GM21576 (cell line): ENCODE measurements at regions not wholly inside any gene's neighbourhood (a gene's known extent, or its start where the extent isn't known, plus 50 kb on each side); places are given as distances from the start of the nearest gene placed in this dataset.
"Not testable (repeated sequence)": the region's sequence is repeated elsewhere in the genome, so short reads cannot be mapped to it uniquely, and the experiment has no call there.

Experiments used
- ATAC-seq: cut with Tn5 transposase; IDR thresholded peaks from one replicate; pipeline ENCODE4 v1.9.1; 2021; ENCODE audit warnings: mild to moderate bottlenecking, moderate library complexity; ENCODE audit not compliant: unreplicated experiment

GRCh38 chr7:51860305-51860704 is 543.7 kb upstream of the COBL start:
- ATAC-seq = no peak

GRCh38 chr7:51850126-51850525 is 533.5 kb upstream of the COBL start:
- ATAC-seq = no peak

GRCh38 chr7:51847461-51848134 is 531.0 kb upstream of the COBL start:
- ATAC-seq = no peak

GRCh38 chr7:51839130-51839529 is 522.5 kb upstream of the COBL start:
- not testable (repeated sequence) for ATAC-seq

- no peak for ATAC-seq
Observed at GRCh38 chr7:51827631-51828030, 511.0 kb upstream of the COBL start.

GRCh38 chr7:51824050-51824449 is 507.4 kb upstream of the COBL start:
- ATAC-seq = no peak

GRCh38 chr7:51823437-51823836 is 506.8 kb upstream of the COBL start:
- ATAC-seq = no peak

GRCh38 chr7:51817694-51818225 is 501.2 kb upstream of the COBL start:
- ATAC-seq = no peak

- not testable (repeated sequence) for ATAC-seq
Observed at GRCh38 chr7:51805783-51806431, 489.3 kb upstream of the COBL start.

- ATAC-seq = no peak
Observed at GRCh38 chr7:51802718-51803117, 486.1 kb upstream of the COBL start.

- no peak for ATAC-seq
Observed at GRCh38 chr7:51797371-51797770, 480.8 kb upstream of the COBL start.

- ATAC-seq = no peak
Observed at GRCh38 chr7:51792796-51793195, 476.2 kb upstream of the COBL start.

GRCh38 chr7:51789489-51789888 is 472.9 kb upstream of the COBL start:
- ATAC-seq = no peak

- no peak for ATAC-seq
Observed at GRCh38 chr7:51786284-51786683, 469.7 kb upstream of the COBL start.

GRCh38 chr7:51785876-51786275 is 469.3 kb upstream of the COBL start:
- no peak for ATAC-seq

GRCh38 chr7:51785171-51785570 is 468.6 kb upstream of the COBL start:
- ATAC-seq = no peak

- no peak for ATAC-seq
Observed at GRCh38 chr7:51783241-51783640, 466.6 kb upstream of the COBL start.

GRCh38 chr7:51778121-51778520 is 461.5 kb upstream of the COBL start:
- no peak for ATAC-seq

GRCh38 chr7:51774178-51774577 is 457.6 kb upstream of the COBL start:
- no peak for ATAC-seq

GRCh38 chr7:51772190-51772589 is 455.6 kb upstream of the COBL start:
- ATAC-seq = no peak

GRCh38 chr7:51764976-51765375 is 448.4 kb upstream of the COBL start:
- ATAC-seq = no peak

- no peak for ATAC-seq
Observed at GRCh38 chr7:51759985-51760384, 443.4 kb upstream of the COBL start.
